ENCODE measurements at regions not wholly inside any gene's neighbourhood (a gene's known extent, or its start where the extent isn't known, plus 50 kb on each side); places are given as distances from the start of the nearest gene placed in this dataset.
A peak's percentile ranks its signal among the peaks of the same experiment; 100 is the strongest.

DNA sequence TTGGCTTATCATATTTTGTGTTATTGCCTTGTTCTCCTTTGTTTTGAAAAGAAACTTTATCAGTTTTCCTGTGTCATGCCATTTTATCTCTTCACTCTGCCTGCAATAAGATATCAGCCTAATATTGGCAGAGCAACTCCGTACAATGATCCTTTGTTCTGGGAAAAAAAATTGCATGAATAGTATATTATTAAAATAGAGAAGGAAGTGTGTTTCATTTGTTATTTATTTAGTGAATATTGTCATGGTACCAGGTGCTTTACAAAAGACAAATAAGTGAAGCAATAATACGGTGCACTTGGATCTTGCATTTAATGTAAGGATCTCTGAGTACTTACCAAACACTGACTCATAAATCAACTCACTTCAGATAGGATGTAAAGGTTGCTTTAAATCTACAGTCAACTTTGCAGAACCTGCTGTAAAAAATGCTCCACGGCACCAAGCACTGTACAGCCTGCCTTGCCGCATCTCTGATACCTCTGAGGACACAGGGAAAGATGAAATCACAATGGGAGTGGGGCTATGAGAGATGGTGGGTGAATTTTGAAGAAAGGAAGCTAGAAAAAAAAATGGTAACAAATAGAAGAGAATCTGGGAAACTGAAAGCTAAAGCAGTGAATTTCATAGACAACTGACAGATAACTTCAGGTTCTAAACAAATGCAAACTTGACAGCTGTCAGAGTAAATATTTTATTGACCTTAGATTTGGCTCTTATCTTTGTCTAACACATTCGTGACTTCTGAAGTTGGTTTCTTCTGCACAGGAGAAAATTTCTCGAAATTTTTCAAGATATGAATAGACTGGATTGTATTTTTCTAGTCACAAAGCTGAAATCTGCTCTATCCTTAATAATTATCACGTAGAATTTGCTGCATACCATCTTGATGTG lies 232.1 kb downstream of the ENC1 start:
- H3K4me1 Mint-ChIP-seq, result peaks cover 0 to 4% (median 2%) of the 10 kb centered on the region in 4 donors
- H3K9me3 Mint-ChIP-seq, result no peaks in the 10 kb centered on the region
- no peak overlapping the region for H3K4me3 Mint-ChIP-seq
- H3K27me3 Mint-ChIP-seq, result peaks cover 3 to 12% (median 7%) of the 10 kb centered on the region in 5 donors
- ATAC-seq (no peak), DNase-seq (no peak)
- no peaks in the 10 kb centered on the region for H3K36me3 Mint-ChIP-seq
- H3K27ac Mint-ChIP-seq, result no peak overlapping the region
- POLR2A ChIA-PET, result no interaction called here

DNA sequence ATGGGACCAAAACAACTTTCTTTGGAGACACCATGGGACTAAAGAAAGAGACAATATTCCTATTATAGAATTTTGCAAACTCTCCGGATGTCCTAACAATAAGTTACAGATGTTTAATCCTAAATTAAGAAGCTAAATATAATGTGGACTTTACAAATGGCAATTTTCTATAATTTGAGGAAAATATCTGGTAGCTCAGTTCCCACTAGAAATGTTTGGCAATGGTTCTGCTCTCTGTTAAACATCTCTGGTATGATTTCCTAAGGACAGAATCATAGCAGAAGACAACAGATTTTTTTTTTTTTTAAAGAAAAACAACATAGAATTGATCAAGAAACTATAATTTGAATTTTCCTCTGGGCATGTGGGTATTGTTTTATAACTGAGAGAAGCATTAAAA lies 232.8 kb downstream of the ENC1 start:
- POLR2A ChIA-PET, result no interaction called here
- Mint-ChIP-seq H3K4me1 (peaks cover 2 to 6% (median 3%) of the 10 kb centered on the region in 4 donors), H3K9me3 (no peaks in the 10 kb centered on the region), H3K27me3 (peaks cover 3 to 12% (median 7%) of the 10 kb centered on the region in 5 donors), H3K36me3 (no peaks in the 10 kb centered on the region), H3K27ac (no peak overlapping the region), H3K4me3 (no peak overlapping the region)
- no peak for ATAC-seq
- no peak for DNase-seq

DNA sequence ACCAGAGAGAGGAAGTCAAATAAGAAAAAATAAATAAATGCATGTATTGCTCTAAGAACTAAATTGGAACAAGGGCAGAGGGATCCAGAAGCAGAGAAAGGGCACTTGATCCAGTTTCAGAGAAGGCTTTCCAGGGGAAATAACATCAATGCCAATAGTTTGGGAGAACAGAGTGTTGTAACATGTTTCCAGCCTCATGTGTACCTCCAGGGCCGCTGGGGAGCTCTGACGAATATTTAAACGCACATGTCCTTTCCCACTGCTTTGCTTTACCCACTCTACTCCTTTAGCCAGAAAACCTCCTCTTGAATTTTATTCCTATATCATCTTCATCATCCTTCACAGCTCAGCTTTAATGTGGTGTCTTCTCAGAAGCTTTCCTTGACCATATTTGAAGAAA lies 233.7 kb downstream of the ENC1 start:
- Mint-ChIP-seq H3K4me1 (peaks cover 5 to 11% (median 9%) of the 10 kb centered on the region in 4 donors), H3K27ac (no peak overlapping the region), H3K4me3 (no peak overlapping the region), H3K27me3 (peaks cover under 1 to 12% (median 4%) of the 10 kb centered on the region in 5 donors), H3K36me3 (no peaks in the 10 kb centered on the region), H3K9me3 (no peaks in the 10 kb centered on the region)
- ATAC-seq (no peak), DNase-seq (no peak)
- POLR2A ChIA-PET, result no interaction called here

DNA sequence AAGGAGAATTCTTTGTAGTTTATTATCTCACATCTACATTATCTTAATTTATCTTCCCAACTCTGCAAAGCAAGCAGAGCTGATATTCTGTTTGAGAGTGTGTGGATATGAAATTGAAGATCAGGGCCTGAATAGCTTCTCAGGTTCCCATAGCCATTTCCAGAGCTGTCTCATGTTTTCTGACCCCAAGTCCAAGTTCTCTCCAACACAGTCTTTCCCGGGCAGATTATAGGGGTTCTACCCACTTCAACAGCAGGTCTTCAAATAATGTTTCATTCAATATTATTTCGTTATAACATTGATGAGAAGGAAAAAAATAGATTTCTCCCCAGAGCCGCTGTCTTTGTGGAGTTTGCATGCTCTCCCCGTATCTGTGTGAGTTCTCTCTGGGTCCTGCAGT lies 234.9 kb downstream of the ENC1 start:
- Mint-ChIP-seq H3K4me1 (peaks cover 5 to 13% (median 9%) of the 10 kb centered on the region in 4 donors), H3K27ac (no peak overlapping the region), H3K36me3 (no peaks in the 10 kb centered on the region), H3K27me3 (peaks cover 0 to 12% (median 2%) of the 10 kb centered on the region in 5 donors), H3K9me3 (no peaks in the 10 kb centered on the region), H3K4me3 (no peak overlapping the region)
- DNase-seq (no peak), ATAC-seq (no peak)
- POLR2A ChIA-PET, result no interaction called here

DNA sequence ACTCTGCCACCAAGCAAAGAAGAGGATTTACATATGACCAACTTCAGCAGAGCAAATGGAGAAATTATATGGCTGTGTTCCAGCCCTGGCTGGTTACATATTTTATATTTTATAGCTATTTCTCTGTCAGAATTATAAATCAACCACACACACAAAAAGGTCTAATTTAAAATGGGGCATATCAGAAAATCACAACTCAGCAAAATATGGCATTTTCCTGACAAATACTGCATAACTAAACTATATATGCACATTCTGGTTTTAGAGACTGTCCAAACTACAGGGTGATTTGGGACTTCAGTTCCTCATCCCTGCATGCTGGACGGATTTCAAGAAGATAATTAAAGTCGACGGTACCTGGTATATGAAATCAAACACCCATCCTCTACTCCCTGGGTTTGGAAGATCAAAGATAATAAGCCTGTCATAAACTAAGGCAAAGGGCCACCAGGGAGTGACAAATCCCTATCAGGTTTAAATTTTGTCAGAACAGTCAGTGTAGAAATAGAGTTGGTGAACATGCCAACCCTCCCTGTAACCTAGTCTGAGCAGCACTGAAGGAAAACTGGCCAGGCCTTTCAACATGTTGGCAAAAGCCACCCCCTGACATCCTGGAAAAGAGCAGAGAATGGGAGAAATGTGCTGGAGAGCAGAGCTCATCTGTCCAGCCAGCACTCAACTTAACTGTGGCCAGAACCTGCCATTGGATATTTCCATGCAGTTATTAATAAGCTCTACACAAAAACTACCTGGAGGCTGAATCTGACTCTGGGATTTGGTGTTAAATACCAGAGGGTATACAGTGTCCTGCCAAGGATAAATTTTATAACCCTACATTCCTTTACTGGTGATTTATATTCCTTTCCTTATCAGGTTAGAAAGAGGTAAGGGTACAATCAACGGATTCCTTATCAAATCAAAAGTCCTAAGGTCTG lies 235.7 kb downstream of the ENC1 start:
- Mint-ChIP-seq H3K27ac (peak overlapping the region in 1 of 10 donors; percentile 19), H3K36me3 (no peaks in the 10 kb centered on the region), H3K9me3 (no peaks in the 10 kb centered on the region), H3K27me3 (peaks cover 0 to 9% (median 0%) of the 10 kb centered on the region in 5 donors), H3K4me3 (no peak overlapping the region), H3K4me1 (peaks cover 5 to 13% (median 9%) of the 10 kb centered on the region in 4 donors)
- no peak for DNase-seq
- no peak for ATAC-seq
- POLR2A ChIA-PET, result no interaction called here

DNA sequence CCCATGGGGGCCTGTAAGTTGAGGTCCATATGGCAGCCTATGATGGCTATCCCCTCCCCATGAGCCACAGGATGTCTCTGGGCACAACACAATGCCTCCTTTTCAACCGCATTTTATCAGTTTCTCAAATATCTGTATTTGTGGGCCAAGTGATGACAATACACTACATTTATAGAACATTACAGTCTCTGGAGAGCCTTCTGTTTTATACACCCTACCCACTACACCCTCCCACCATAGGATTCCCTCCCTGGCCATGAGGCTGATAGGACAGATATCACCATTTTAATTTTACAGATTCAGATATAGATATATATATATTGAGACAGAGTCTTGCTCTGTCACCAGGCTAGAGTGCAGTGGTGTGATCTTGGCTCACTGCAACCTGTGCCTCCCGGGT lies 236.8 kb downstream of the ENC1 start:
- no peak overlapping the region for H3K4me3 Mint-ChIP-seq
- peak overlapping the region in 1 of 10 donors; percentile 9 for H3K27ac Mint-ChIP-seq
- H3K36me3 Mint-ChIP-seq, result no peaks in the 10 kb centered on the region
- no peaks in the 10 kb centered on the region for H3K9me3 Mint-ChIP-seq
- POLR2A ChIA-PET, result no interaction called here
- DNase-seq (no peak), ATAC-seq (no peak)
- H3K4me1 Mint-ChIP-seq, result peaks cover 5 to 13% (median 9%) of the 10 kb centered on the region in 4 donors
- H3K27me3 Mint-ChIP-seq, result peaks cover 0 to 7% (median 0%) of the 10 kb centered on the region in 5 donors

DNA sequence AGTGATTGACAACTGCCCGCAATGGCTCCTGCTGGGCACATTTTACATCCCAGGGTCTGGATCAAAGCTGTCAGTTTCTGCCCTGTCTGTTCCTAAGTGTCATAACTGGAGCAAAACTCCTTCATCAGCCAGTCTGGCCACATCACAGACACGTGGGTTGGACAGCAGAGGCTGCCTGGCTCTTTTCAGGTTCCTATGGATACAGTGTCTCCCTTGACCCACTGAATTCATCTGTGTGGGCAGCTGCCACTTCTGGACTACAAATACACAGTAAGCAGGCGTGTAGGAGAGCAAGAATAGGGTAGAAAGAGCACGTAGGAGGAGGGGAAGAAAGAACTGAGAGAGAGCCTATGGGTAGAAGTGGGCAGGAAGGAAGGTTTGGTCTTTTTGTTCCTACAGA lies 238.0 kb downstream of the ENC1 start:
- Mint-ChIP-seq H3K9me3 (no peaks in the 10 kb centered on the region), H3K4me3 (peak overlapping the region in 1 of 10 donors; percentile 53), H3K4me1 (peaks cover 3 to 13% (median 9%) of the 10 kb centered on the region in 4 donors), H3K36me3 (no peaks in the 10 kb centered on the region), H3K27ac (peak overlapping the region in 2 of 10 donors; percentile 6 to 22), H3K27me3 (no peaks in the 10 kb centered on the region)
- peak in 1 of 10 donors; percentile 0 for DNase-seq
- ATAC-seq, result no peak
- POLR2A ChIA-PET, result no interaction called here

DNA sequence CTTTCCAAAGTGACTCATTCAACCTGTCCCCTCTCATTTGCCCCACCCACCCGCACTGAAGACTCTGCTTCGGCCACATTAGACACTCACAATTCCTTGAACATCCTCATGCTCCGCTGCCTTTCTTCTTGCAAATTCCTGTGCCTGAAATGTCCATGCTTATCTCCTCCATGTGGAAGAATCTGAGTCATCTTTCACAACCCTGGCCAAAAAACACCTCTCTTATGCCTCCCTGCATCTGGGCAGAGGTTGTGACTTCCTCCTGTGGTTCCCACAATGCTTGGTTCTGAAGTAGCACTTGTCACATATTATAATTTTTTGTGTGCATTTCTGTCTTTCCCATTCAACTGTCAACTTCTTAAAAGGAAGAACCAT lies 238.6 kb downstream of the ENC1 start:
- DNase-seq (no peak), ATAC-seq (no peak)
- Mint-ChIP-seq H3K27me3 (no peaks in the 10 kb centered on the region), H3K27ac (peak overlapping the region in 1 of 10 donors; percentile 80), H3K36me3 (no peaks in the 10 kb centered on the region), H3K4me3 (no peak overlapping the region), H3K4me1 (peaks cover 3 to 13% (median 9%) of the 10 kb centered on the region in 4 donors), H3K9me3 (no peaks in the 10 kb centered on the region)
- POLR2A ChIA-PET, result no interaction called here

DNA sequence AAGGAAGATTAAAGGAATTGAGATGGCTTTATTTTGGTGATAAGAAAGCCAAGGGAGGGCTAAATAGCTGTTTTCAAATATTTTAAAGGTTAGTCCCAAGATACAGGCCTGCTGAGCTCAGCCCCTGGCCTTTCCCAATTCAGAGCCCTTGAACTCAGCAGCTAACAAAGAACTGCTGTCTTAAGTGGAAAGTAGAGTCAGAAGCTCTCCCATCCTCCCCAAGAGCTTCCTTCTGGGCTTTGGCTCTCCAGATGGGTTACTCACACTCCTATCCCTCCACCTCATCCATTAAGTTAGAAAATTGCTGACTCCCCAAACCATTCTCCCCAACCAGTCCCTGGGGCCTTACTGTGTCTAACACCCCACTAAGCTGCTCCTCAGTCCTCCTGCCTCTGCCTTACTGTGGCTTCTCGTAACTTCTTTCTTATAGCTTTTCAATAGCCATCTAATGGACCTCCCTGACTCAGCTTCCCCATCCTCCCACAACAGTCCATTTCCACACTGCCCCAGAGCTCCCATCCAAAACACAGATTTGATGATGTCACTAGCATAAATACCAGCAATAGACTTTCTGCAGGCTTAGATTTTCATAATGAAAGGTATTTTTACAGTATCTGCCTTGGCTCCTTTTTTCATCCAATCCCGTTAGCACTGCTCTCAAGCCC lies 239.1 kb downstream of the ENC1 start:
- POLR2A ChIA-PET, result no interaction called here
- Mint-ChIP-seq H3K27ac (peak overlapping the region in 2 of 10 donors; percentile 16 to 80), H3K9me3 (no peaks in the 10 kb centered on the region), H3K4me1 (peaks cover 3 to 13% (median 9%) of the 10 kb centered on the region in 4 donors), H3K36me3 (no peaks in the 10 kb centered on the region), H3K4me3 (no peak overlapping the region), H3K27me3 (no peaks in the 10 kb centered on the region)
- ATAC-seq, result no peak
- DNase-seq, result no peak

DNA sequence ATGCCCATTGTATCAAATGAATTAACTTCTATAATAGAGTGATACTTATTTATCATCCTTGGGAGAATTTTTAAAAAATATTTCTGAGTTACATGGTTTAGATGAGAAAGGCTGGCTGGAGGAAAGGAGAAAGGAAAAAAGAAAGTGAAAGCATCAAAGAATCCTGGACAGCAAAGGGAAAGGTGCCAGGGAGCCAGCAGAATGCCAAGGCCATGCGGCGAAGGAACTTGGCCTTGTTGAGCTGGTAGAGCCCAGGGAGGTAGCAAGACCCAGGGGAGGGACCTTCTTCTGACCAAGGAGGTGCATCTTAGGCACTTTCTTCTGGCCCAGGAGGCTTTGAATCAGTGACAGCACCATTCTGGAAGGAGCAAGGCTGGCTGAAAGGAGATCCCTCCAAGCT lies 240.5 kb downstream of the ENC1 start:
- H3K9me3 Mint-ChIP-seq, result no peaks in the 10 kb centered on the region
- peaks cover 3 to 13% (median 9%) of the 10 kb centered on the region in 4 donors for H3K4me1 Mint-ChIP-seq
- ATAC-seq, result no peak
- POLR2A ChIA-PET, result no interaction called here
- DNase-seq, result no peak
- no peak overlapping the region for H3K4me3 Mint-ChIP-seq
- H3K27me3 Mint-ChIP-seq, result no peaks in the 10 kb centered on the region
- H3K27ac Mint-ChIP-seq, result no peak overlapping the region
- H3K36me3 Mint-ChIP-seq, result no peaks in the 10 kb centered on the region

DNA sequence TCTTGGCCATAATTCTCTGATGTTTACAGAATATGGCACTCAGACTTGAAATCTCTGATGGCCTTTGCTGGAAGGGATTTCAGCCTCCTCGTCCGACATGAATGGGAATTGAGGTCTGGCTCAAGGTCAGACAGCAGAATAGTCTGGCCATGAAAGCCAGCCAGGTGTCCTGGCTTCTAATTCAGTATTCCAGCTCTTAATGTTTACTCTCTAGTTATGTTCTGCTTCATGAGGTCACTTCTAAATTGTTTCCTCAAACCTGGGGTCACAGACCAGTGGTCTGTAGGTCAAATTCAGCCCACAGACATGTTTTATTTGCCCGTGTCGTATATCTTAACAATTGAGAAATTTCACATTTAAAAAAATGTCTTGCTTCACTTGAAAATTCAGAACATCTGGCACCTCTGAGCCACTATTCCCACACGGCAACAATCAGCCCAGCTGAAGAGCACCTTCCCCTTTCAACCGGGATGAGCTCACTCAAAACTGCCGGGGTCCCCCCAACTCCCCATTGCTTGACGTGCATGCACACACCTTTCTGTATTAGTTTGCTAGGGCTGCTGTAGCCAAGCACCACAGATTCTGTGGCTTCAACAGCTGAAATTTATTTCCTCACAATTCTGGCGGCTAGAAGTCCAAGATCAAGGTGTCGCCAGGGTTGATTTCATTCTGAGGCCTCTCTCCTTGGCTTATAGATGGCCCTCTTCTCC lies 243.5 kb downstream of the ENC1 start:
- POLR2A ChIA-PET, result no interaction called here
- DNase-seq (peak in 1 of 10 donors; percentile 57), ATAC-seq (no peak)
- peaks cover 0 to 3% (median 0%) of the 10 kb centered on the region in 5 donors for H3K27me3 Mint-ChIP-seq
- peaks cover 0 to 5% (median under 1%) of the 10 kb centered on the region in 4 donors for H3K4me1 Mint-ChIP-seq
- no peaks in the 10 kb centered on the region for H3K9me3 Mint-ChIP-seq
- no peaks in the 10 kb centered on the region for H3K36me3 Mint-ChIP-seq
- no peak overlapping the region for H3K4me3 Mint-ChIP-seq
- H3K27ac Mint-ChIP-seq, result no peak overlapping the region

All from naive thymus-derived CD8-positive, alpha-beta T cell (primary cell).